IPS DF 19.7 (cell line): ENCODE measurements at regions not wholly inside any gene's neighbourhood (a gene's known extent, or its start where the extent isn't known, plus 50 kb on each side); places are given as distances from the start of the nearest gene placed in this dataset.

Experiments
- DNase-seq: peaks from one replicate; pipeline ENCODE4 v3.0.0-alpha.2; 2013; ENCODE audit warnings: low read depth, low spot score

DNA sequence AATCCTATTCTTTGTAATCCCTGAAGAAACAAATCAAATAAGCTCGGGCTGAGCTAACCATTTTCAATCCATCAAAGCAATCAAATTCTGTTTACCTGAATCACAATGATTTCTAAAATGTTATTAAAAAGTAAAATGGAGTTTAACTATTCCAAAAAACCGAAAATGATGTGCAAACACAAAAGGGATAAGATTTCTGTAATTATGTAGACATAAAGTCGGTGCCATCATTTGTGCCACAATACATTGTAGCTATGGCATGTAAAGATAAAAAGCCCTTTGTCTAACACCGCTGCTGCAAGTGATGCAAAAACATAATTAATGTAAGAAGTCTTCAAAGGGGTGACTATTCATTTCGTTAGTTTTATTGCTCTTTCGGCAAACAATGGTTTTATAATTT, 125.1 kb upstream of the FAM204A start:
- DNase-seq: no peak

DNA sequence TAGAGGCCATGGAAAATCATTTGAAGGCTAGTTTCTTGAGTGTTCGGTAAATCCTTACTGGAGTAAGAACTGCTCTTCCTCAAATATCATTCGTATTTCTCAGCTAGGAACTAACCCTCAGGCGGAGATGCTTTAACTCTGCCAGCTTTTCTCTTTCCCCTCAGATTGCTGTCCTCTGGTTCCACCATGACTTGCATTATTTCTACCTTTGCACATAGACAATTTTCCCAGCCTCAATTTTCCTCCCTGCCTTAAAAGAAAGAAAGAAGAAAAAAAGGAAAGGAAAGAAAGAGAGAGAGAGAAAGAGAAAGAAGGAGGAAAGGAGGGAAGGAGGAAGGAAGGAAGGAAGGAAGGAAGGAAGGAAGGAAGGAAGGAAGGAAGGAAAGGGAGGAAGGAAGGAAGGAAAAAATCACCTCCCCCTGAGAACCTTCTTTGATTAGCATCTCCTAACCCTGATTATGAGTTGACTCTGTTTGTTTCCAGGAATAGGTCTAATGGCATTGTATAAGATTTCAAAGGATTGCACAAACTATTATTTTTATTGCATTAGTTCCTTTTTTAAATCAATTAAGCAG, 123.3 kb upstream of the FAM204A start:
- no peak for DNase-seq

GRCh38 chr10:118463740-118464139, 121.6 kb upstream of the FAM204A start:
- DNase-seq: no peak

GRCh38 chr10:118462401-118462800, 120.3 kb upstream of the FAM204A start:
- no peak for DNase-seq

DNA sequence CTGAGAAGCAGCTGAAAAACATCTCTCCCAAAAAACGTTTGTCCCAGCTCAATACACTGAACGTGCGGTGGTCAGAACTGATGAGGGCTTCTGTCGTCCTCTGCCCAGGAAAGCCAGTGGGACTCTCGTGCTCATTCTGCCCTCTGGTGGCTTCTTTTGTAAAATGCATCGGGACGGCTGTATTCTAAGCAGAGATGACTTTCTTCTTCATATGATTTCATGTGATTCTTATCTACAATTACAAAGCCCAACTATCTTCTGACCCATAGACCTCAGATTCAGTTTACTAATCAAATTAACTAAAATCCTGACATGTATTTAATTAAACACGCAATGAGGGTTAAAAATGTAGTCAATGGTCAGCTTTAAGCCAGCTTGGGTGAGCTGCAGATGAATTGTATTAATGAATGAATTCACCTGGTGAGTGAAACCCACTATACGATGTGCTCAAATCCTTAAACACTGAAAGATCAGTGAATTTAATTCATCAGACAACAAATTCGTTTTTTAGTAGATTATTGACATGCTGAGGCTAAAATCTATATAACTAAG, 117.6 kb upstream of the FAM204A start:
- DNase-seq: peak; percentile 17

DNA sequence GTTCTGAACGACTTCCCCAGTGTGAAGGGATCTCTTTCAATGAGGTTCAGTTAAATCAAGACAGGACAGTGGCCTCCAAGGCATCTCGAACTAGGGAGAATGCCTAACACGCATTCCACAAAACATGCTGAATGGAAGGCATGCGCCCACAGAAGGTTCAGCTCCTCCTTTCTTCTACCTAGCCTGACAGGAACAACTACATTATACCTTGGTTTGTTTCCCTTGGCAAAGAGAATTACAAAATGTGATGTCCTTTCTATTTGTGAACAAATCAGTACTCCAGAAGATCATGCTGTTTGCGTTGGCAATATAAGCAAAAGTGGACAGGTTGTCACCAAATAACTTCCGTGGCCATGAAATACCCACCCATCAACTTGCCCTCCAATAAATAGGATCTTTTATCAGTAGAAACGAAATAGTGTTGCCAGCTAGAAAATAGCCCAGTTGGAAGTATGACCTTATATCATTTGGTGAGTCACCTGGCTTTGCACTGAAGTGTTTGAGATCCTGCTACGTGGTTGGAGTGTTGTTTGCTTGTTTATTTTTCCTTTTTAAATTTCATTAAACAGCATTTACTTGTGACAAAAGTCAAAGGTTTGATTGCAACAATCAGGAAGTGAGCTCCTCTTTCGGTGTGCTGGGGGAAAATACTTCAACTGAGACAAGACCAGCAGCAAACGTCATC, 117.0 kb upstream of the FAM204A start:
- no peak for DNase-seq

DNA sequence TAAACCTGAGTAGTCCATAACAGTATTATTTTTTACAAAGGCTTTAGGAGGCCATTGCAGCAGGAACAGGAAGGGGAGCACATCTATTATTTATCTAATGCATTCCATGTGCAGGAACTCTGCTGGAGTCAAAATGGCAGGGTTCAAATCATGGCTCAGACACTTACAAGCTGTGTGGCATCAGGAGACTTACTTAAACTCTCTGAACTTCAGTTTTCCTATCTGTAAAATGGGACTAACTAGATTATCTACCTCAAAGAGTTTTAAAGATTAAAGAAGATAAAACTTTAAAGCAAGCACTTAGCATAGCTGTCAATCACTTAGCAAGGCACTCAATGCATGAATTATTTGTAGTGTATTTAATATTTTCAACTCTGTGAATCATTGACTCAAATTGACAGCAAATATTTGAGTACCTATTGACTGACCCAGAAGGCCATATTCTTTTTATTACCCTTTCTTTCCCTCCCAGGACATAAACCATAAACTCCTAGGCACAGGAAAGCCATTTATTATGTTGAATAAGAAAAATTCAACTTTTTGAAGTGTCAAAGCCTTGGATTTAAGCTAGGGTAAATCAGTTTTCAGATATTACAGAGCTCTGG, 115.8 kb upstream of the FAM204A start:
- DNase-seq: no peak

- no peak for DNase-seq
Measured at GRCh38 chr10:118455181-118455695, 113.1 kb upstream of the FAM204A start.

- no peak for DNase-seq
Measured at GRCh38 chr10:118454211-118454610, 112.1 kb upstream of the FAM204A start.

DNA sequence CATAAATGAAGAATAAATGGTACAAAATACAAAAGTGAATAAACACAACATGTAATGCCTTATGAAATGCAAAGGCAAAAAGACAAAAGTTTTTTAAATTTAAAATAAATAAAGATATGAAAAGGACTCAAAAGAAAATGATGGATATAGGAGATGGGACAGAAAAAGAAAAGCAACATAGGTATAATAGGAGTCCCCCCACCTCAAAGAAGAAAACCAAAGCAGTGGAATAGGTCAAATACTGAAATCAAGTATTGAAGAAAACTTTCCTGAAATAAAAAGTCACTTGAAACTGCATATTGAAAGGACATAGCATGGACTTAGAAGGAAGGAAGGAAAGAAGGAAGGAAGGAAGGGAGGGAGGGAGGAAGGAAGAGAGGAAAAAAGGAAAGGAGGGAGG, 110.0 kb upstream of the FAM204A start:
- no peak for DNase-seq

DNA sequence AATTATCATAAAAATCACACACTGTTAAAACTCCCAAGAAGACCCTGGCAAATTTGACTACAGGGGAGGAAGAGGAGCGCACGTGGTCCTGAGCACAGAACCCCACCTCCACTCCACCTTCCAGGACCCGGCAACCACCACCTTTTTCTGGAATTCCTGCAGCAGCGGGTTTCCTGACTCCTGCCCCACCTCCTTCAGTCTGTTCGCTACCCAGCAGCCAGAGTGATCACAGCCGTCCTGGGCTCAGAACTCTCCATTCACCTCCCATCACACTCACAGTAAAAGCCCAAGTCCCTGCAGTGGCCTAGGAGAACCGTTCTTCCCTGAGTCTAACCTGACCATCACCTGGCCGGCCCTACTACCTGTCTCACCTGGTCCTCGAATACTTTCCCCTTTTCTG, 107.4 kb upstream of the FAM204A start:
- DNase-seq: no peak

- DNase-seq: no peak
Measured at GRCh38 chr10:118448744-118449143, 106.6 kb upstream of the FAM204A start.

GRCh38 chr10:118447478-118448270, 105.5 kb upstream of the FAM204A start:
- DNase-seq: no peak

- DNase-seq: no peak
Measured at GRCh38 chr10:118445535-118445934, 103.4 kb upstream of the FAM204A start.

DNA sequence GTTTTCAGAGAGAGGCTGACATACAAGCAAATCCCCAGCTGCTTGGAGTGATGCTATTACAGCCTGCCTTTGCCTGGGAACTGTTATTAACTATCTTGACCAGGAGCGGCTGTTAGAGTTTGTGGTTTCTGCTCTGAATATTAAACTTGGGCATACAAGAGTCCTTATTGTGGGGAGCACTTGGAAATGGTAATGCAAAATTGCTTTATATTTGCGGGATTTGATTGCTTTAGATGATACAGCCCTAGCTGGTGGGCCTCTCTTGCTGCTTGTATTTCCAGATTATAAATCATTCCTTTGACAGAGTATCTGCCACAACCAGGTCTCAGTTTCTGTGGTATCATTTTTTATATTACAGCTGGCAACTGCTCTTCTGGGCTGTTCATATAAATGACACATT, 101.9 kb upstream of the FAM204A start:
- DNase-seq: no peak

GRCh38 chr10:118442032-118442431, 99.9 kb upstream of the FAM204A start:
- DNase-seq: no peak

DNA sequence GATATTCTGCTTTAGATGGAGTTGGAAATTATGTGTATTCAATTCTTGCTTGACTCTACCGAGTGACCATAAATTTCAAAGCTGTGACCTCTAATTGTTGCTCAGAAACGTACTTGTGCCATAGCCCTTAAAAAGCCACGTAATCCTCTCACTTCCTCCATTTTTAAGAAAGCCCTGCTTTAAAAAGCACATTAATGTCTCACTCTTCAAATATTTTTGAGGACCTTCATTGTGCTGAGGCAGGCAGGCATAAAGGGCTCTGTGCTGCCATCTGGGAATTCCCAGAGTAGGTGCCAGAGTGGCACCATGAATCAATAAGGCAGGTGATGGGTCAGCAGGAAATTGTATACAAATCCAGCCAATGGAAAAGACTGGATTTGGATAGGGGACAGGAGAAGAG, 97.7 kb upstream of the FAM204A start:
- no peak for DNase-seq

GRCh38 chr10:118436742-118437141, 94.6 kb upstream of the FAM204A start:
- no peak for DNase-seq

DNA sequence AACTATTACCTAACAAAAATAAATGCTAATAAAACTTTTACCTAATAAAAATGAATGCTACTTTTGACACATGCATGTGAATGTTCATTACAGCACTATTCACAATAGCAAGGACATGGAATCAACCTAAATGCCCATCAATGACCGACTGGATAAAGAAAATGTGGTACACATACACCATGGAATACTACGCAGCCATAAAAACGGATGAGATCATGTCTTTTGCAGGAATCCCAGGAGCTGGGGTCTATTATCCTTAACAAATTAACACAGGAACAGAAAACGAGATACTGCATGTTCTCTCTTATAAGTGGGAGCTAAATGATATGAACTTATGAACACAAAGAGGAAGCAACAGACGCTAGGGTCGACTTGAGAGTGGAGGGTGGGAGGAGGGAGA, 88.1 kb upstream of the FAM204A start:
- DNase-seq: no peak

DNA sequence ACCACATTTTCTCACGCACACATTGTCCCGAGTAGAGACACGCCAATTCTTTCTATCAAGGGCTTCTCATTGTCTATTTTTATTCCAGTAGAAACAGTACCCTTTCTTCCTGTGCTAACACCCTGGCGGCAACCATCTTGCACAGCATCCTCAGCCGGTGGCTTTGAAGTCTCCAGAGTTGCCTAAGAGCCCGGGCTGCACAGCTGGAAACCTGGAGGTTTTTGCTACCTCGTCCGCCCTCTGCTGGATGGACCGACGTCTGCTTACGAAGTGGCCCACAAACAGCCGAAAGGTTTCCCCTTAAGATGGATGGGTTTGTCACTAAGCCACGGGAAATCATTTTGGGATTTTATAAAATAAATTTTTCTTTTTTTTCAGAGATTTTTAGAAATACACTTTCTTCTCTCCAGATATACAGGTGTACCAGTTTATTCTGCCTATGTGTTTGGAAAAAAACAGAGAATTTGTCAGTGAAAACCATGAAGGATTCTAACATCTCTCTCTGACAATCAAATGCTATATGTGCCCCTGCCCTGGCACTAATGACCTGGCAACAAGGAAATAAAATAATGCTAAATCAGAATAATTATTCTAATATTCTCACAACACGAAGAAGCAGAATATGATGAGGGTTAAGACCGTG, 81.8 kb upstream of the FAM204A start:
- DNase-seq: peak; percentile 87

DNA sequence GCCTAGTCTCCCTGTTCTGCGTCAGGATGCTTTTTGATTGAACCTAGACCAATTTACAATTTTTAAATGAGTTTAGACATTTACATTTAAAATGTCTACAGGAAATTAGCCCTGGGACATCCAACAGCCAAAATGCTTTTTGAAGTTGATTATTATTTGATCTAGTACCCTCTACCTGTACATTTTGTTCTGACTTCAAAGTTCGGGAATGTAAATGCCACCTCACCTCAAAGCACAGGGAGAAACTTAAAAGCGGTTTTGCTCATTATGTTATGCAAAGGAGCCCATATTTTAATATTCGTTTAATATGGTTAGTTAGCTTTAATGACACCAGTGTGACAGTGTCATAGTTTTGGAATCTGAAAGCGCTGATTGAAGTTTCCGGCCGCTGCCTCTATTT, 80.1 kb upstream of the FAM204A start:
- DNase-seq: no peak
